ENCODE measurements at regions not wholly inside any gene's neighbourhood (a gene's known extent, or its start where the extent isn't known, plus 50 kb on each side); places are given as distances from the start of the nearest gene placed in this dataset.

DNA sequence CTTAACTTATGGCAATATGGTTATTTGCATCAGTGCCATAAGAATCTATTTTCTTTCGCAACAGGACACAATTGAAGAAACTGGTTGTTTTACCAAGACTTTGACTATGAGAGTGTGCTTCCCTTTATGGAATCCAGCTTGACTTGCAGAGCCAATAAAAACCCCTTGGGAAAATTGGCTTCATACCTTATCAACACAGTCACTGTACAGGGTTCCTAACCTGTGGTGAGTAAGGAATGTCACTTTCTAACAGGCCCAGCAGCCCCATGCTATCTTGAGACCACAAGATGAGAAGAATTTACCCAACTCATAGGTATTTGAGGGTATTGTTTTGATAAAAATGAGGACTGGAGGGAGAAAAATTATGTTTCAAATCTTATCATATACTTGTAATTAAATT lies 418.5 kb upstream of the MAP2 start:
- TF ChIP-seq EZH2 (IDR thresholded peaks at IDR 0.05) (no peak), FOXP2 (optimal IDR thresholded peaks at IDR 0.05; ENCODE audit: control extremely low read depth, extremely low read length, insufficient read depth) (no peak), POLR2AphosphoS5 (IDR thresholded peaks at IDR 0.05; ENCODE audit: borderline replicate concordance, low read depth, low read length) (no peak)
